OCI-LY1 (cell line): ENCODE measurements at regions not wholly inside any gene's neighbourhood (a gene's known extent, or its start where the extent isn't known, plus 50 kb on each side); places are given as distances from the start of the nearest gene placed in this dataset.

ENCODE experiments used
- CTCF ChIP-seq: fragments of 200-600 bp; sonication (generic), shearing (Covaris generic); IDR thresholded peaks from 2 replicates; pipeline ENCODE4 v1.5.1; 2017; ENCODE audit warnings: mild to moderate bottlenecking, antibody characterized with exemption, low read length, moderate library complexity, mixed read lengths
- EZH2 ChIP-seq: fragments of 200-600 bp; sonication (generic), shearing (Covaris generic); IDR thresholded peaks from 2 replicates; pipeline ENCODE4 v1.8.0; 2017; ENCODE audit warnings: borderline replicate concordance, mixed run types, mild to moderate bottlenecking, antibody characterized with exemption, low read length, moderate library complexity, mixed read lengths

DNA sequence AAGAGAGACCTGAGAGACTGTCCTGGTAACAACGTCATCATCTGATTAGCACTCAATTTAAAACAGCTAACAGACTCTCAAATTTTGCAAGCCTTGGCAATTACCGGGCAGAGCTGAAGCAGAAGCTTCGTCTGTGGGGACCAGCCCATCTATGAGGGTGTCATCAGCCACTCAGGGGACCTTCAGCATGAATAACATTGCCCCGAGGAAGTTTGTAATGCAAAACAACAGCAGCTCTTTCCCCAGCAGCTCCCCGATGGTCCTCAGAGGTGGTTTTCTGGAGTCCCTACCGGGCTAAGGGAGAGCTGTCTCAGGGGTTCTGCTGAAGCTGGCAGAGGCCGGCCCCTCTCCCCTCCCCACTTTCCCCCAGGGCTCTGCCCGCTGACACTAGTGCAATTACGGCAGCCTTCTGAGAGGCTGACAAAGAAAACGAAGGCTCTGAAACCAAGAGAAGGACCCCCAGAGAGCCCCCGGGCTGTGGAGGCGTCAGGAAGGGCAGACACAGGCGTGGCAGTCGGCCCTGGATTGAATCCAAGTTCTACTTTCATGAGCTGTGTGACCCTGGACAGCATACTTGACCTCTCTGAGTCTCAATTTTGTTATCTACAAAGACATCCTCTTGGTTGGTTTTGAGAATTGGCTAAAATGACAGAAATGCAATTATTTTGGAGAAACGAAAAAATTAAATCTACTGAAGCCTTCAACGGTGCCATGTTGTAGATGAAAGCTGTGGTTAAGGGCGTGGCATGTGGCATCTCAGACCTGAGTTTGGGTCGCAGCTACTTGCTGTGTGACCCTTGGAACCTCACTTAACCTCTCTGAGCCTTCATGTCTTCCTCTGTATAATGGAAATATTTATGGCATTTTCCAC, 102.1 kb upstream of the TLE3 start:
- TF ChIP-seq CTCF (no peak), EZH2 (no peak)
